CD14-positive monocyte (primary cell): ENCODE measurements at regions not wholly inside any gene's neighbourhood (a gene's known extent, or its start where the extent isn't known, plus 50 kb on each side); places are given as distances from the start of the nearest gene placed in this dataset.

Experiments used
- DNase-seq, 3 donors: peaks; one replicate each; pipeline ENCODE4 v3.0.0-alpha.2; 2011 to 2022
- H2AFZ ChIP-seq: 2 replicates; pipeline ENCODE4 v1.6.0; 2012; ENCODE audit warnings: mild to moderate bottlenecking, low read depth, low read length, inconsistent platforms; ENCODE audit not compliant: insufficient read depth, poor library complexity, severe bottlenecking
- H3K27ac ChIP-seq, 2 donors: 1 replicate in 1 of 2; 2 replicates in 1 of 2; pipeline ENCODE4 v1.5.1; 2012 to 2013; ENCODE audit warnings: low read length in 2 of 2, control low read depth in 1 of 2, inconsistent platforms in 1 of 2, low read depth in 1 of 2, mild to moderate bottlenecking in 1 of 2
- H3K27me3 ChIP-seq, 2 donors: one replicate each; pipeline versions ENCODE4 v1.6.0 to v1.6.1; 2011 to 2013; ENCODE audit warnings: low read length in 2 of 2; ENCODE audit not compliant: control insufficient read depth in 2 of 2, insufficient read depth in 2 of 2
- H3K36me3 ChIP-seq, 2 donors: replicated peaks in 1 of 2; 1 replicate in 1 of 2; 2 replicates in 1 of 2; pipeline versions ENCODE4 v1.5.1 to v1.6.1; 2012 to 2013; ENCODE audit warnings: low read length in 2 of 2, control low read depth in 1 of 2, inconsistent platforms in 1 of 2, mild to moderate bottlenecking in 1 of 2; ENCODE audit not compliant: insufficient read depth in 2 of 2, control insufficient read depth in 1 of 2
- H3K4me1 ChIP-seq, 2 donors: 1 replicate in 1 of 2; 2 replicates in 1 of 2; pipeline versions ENCODE4 v1.5.1 to v1.6.1; 2012 to 2013; ENCODE audit warnings: low read length in 2 of 2, control low read depth in 1 of 2, inconsistent platforms in 1 of 2, mild to moderate bottlenecking in 1 of 2, moderate library complexity in 1 of 2; ENCODE audit not compliant: insufficient read depth in 2 of 2, control insufficient read depth in 1 of 2
- H3K4me2 ChIP-seq: replicated peaks from 2 replicates; pipeline ENCODE3; 2012; ENCODE audit warnings: low read length, moderate library complexity, mild to moderate bottlenecking; ENCODE audit not compliant: poor library complexity, severe bottlenecking; ENCODE audit errors: extremely low read depth
- H3K4me3 ChIP-seq, 3 experiments: fragments of 200-600 bp in 1 of 3; sonication (generic) in 1 of 3; replicated peaks in 1 of 3; 1 replicate in 2 of 3; 2 replicates in 1 of 3; pipeline ENCODE4 v1.5.1; 2011 to 2013; ENCODE audit warnings: low read length in 3 of 3, mild to moderate bottlenecking in 3 of 3, control low read depth in 2 of 3, low read depth in 2 of 3, inconsistent platforms in 1 of 3, moderate library complexity in 1 of 3
- H3K79me2 ChIP-seq: 2 replicates; pipeline ENCODE4 v1.6.0; 2012; ENCODE audit warnings: mild to moderate bottlenecking, control low read depth, inconsistent platforms, low read length, moderate library complexity; ENCODE audit not compliant: insufficient read depth
- H3K9ac ChIP-seq: 2 replicates; pipeline ENCODE4 v1.6.0; 2017; ENCODE audit warnings: low read length, mild to moderate bottlenecking; ENCODE audit not compliant: insufficient read depth, poor library complexity, severe bottlenecking
- H3K9me3 ChIP-seq, 2 donors: replicated peaks in 1 of 2; 1 replicate in 1 of 2; 2 replicates in 1 of 2; pipeline versions ENCODE4 v1.5.1 to v1.6.1; 2012 to 2013; ENCODE audit warnings: low read length in 2 of 2, control low read depth in 1 of 2; ENCODE audit not compliant: control insufficient read depth in 1 of 2, insufficient read depth in 1 of 2
- H4K20me1 ChIP-seq: 2 replicates; pipeline ENCODE4 v1.6.0; 2012; ENCODE audit warnings: mild to moderate bottlenecking, low read length, control low read depth, moderate library complexity; ENCODE audit not compliant: insufficient read depth
- H3K27ac Mint-ChIP-seq, 7 donors: one replicate each; pipeline ENCODE4 v1.8.0; 2020; ENCODE audit warnings: mild to moderate bottlenecking in 7 of 7, mixed read lengths in 7 of 7, moderate library complexity in 6 of 7, inconsistent platforms in 2 of 7
- H3K27me3 Mint-ChIP-seq, 3 donors: one replicate each; pipeline ENCODE4 v1.8.0; 2021 to 2022; ENCODE audit warnings: low read depth in 3 of 3, mild to moderate bottlenecking in 3 of 3, mixed read lengths in 3 of 3, moderate library complexity in 3 of 3, inconsistent platforms in 1 of 3
- H3K36me3 Mint-ChIP-seq, 2 donors: one replicate each; pipeline ENCODE4 v1.8.0; 2020; ENCODE audit warnings: mixed read lengths in 2 of 2, inconsistent platforms in 1 of 2, mild to moderate bottlenecking in 1 of 2
- H3K4me1 Mint-ChIP-seq: one replicate; pipeline ENCODE4 v1.8.0; 2020; ENCODE audit warnings: mild to moderate bottlenecking, mixed read lengths
- H3K4me3 Mint-ChIP-seq, 2 donors: one replicate each; pipeline ENCODE4 v1.8.0; 2020; ENCODE audit warnings: mild to moderate bottlenecking in 2 of 2, mixed read lengths in 2 of 2, moderate library complexity in 1 of 2
- H3K9me3 Mint-ChIP-seq, 7 donors: one replicate each; pipeline ENCODE4 v1.8.0; 2020 to 2022; ENCODE audit warnings: mixed read lengths in 7 of 7, mild to moderate bottlenecking in 6 of 7, moderate library complexity in 6 of 7, inconsistent platforms in 2 of 7
- CTCF ChIP-seq: fragments of 200-600 bp; IDR thresholded peaks from one replicate; pipeline ENCODE4 v1.8.0; 2022; ENCODE audit warnings: antibody characterized with exemption, mild to moderate bottlenecking
- WGBS: methylation state at CpG from one replicate; pipeline ENCODE4 v1.1.5; 2013; ENCODE audit warnings: missing lambda C conversion rate; ENCODE audit not compliant: insufficient coverage; 5-methylcytosine and 5-hydroxymethylcytosine counted together
- intact Hi-C, 2 donors: fragments of 100-400 bp; cut with micrococcal nuclease; formaldehyde crosslinking; loops; one replicate each; pipeline versions ENCODE4 v1.15.0 to v1.15.1; 2023

- WGBS, result 100% methylated on average over 3 of the region's 5 CpGs
- no peak for TF ChIP-seq CTCF
- Histone ChIP-seq H4K20me1 (no peaks in the 10 kb centered on the region), H3K9ac (no peak overlapping the region), H3K36me3 (no peaks in the 10 kb centered on the region), H3K4me3 (no peak overlapping the region), H3K79me2 (no peaks in the 10 kb centered on the region), H3K27me3 (no peaks in the 10 kb centered on the region), H2AFZ (no peak overlapping the region), H3K27ac (no peak overlapping the region), H3K4me2 (no peak overlapping the region), H3K4me1 (no peaks in the 10 kb centered on the region), H3K9me3 (no peaks in the 10 kb centered on the region)
- no peak overlapping the region for H3K27ac Mint-ChIP-seq
- H3K27me3 Mint-ChIP-seq, result peaks cover 2 to 14% (median 12%) of the 10 kb centered on the region in 3 donors
- H3K36me3 Mint-ChIP-seq, result no peaks in the 10 kb centered on the region
- intact Hi-C loops, result no loop called here
- H3K9me3 Mint-ChIP-seq, result no peaks in the 10 kb centered on the region
- no peak for DNase-seq
- no peak overlapping the region for H3K4me3 Mint-ChIP-seq
- no peaks in the 10 kb centered on the region for H3K4me1 Mint-ChIP-seq
Observed at GRCh38 chr2:235240574-235240973, 253.3 kb upstream of the AGAP1 start.

GRCh38 chr2:235244255-235245220 is 249.3 kb upstream of the AGAP1 start:
- Histone ChIP-seq H3K36me3 (no peaks in the 10 kb centered on the region), H3K79me2 (no peaks in the 10 kb centered on the region), H3K27ac (no peak overlapping the region), H3K4me3 (no peak overlapping the region), H4K20me1 (no peaks in the 10 kb centered on the region), H3K4me1 (no peaks in the 10 kb centered on the region), H3K4me2 (no peak overlapping the region), H2AFZ (no peak overlapping the region), H3K9me3 (no peaks in the 10 kb centered on the region), H3K27me3 (no peaks in the 10 kb centered on the region), H3K9ac (no peak overlapping the region)
- no peak for TF ChIP-seq CTCF
- H3K36me3 Mint-ChIP-seq, result no peaks in the 10 kb centered on the region
- 0% methylated on average over 1 of the region's 8 CpGs for WGBS
- peaks cover 8 to 16% (median 9%) of the 10 kb centered on the region in 3 donors for H3K27me3 Mint-ChIP-seq
- intact Hi-C loops, result no loop called here
- peaks cover 0 to 2% (median 0%) of the 10 kb centered on the region in 7 donors for H3K9me3 Mint-ChIP-seq
- DNase-seq, result no peak
- H3K4me3 Mint-ChIP-seq, result no peak overlapping the region
- H3K4me1 Mint-ChIP-seq, result no peaks in the 10 kb centered on the region
- H3K27ac Mint-ChIP-seq, result no peak overlapping the region
